ENCODE measurements at regions not wholly inside any gene's neighbourhood (a gene's known extent, or its start where the extent isn't known, plus 50 kb on each side); places are given as distances from the start of the nearest gene placed in this dataset.

- TF ChIP-seq EZH2phosphoT487 (IDR thresholded peaks at IDR 0.05; ENCODE audit: insufficient read depth, low read depth) (no peak), EZH2 (IDR thresholded peaks at IDR 0.05; ENCODE audit: insufficient read depth, poor library complexity, severe bottlenecking) (no peak)
These were observed 244.1 kb downstream of the PTEN start for GRCh38 chr10:88107296-88108097.
